Subcutaneous abdominal adipose tissue (tissue), 5 donors: ENCODE measurements at regions not wholly inside any gene's neighbourhood (a gene's known extent, or its start where the extent isn't known, plus 50 kb on each side); places are given as distances from the start of the nearest gene placed in this dataset.
"Not testable (repeated sequence)": the region's sequence is repeated elsewhere in the genome, so short reads cannot be mapped to it uniquely, and the experiment has no call there.

Source experiments
- H3K27ac ChIP-seq: one replicate; pipeline ENCODE4 v1.7.0; 2013; ENCODE audit warnings: low read depth, mild to moderate bottlenecking, inconsistent platforms, low read length, moderate library complexity
- H3K27me3 ChIP-seq, 5 donors: one replicate each; pipeline ENCODE4 v1.7.0; 2013; ENCODE audit warnings: low read length in 5 of 5, inconsistent platforms in 1 of 5; ENCODE audit not compliant: control insufficient read depth in 5 of 5, insufficient read depth in 4 of 5
- H3K36me3 ChIP-seq, 5 donors: one replicate each; pipeline ENCODE4 v1.7.0; 2013; ENCODE audit warnings: low read length in 5 of 5; ENCODE audit not compliant: control insufficient read depth in 5 of 5, insufficient read depth in 5 of 5
- H3K4me1 ChIP-seq, 5 donors: one replicate each; pipeline ENCODE4 v1.7.0; 2013; ENCODE audit warnings: low read length in 5 of 5, mild to moderate bottlenecking in 3 of 5, moderate library complexity in 1 of 5; ENCODE audit not compliant: control insufficient read depth in 5 of 5, insufficient read depth in 5 of 5
- H3K4me3 ChIP-seq, 5 donors: one replicate each; pipeline ENCODE4 v1.7.0; 2013; ENCODE audit warnings: low read length in 5 of 5, low read depth in 1 of 5
- H3K9ac ChIP-seq, 5 donors: one replicate each; pipeline ENCODE4 v1.7.0; 2013; ENCODE audit warnings: low read length in 5 of 5, mild to moderate bottlenecking in 4 of 5, moderate library complexity in 3 of 5
- H3K9me3 ChIP-seq, 5 donors: one replicate each; pipeline ENCODE4 v1.7.0; 2013; ENCODE audit warnings: low read length in 5 of 5; ENCODE audit not compliant: control insufficient read depth in 5 of 5
- donor health status: healthy.
- donor health status: healthy.
- donor health status: healthy.
- donor health status: healthy.
- donor health status: healthy.

- H3K4me3 ChIP-seq = no peak overlapping the region
- no peaks in the 10 kb centered on the region for H3K27me3 ChIP-seq
- no peak overlapping the region for H3K9ac ChIP-seq
- no peak overlapping the region for H3K27ac ChIP-seq
- H3K4me1 ChIP-seq = no peaks in the 10 kb centered on the region
- H3K36me3 ChIP-seq = no peaks in the 10 kb centered on the region
- H3K9me3 ChIP-seq = peaks cover 0 to 23% (median 0%) of the 10 kb centered on the region in 5 donors
Observed at GRCh38 chr2:31784868-31785267, 204.1 kb upstream of the SRD5A2 start.

GRCh38 chr2:31783446-31784091 is 202.8 kb upstream of the SRD5A2 start:
- H3K27me3 ChIP-seq, H3K27ac ChIP-seq, H3K9ac ChIP-seq, H3K4me1 ChIP-seq, H3K36me3 ChIP-seq, H3K4me3 ChIP-seq: not testable (repeated sequence)
- H3K9me3 ChIP-seq = peaks cover 0 to 23% (median 0%) of the 10 kb centered on the region in 5 donors

- no peak overlapping the region for H3K4me3 ChIP-seq
- no peak overlapping the region for H3K27ac ChIP-seq
- H3K27me3 ChIP-seq = peaks cover 0 to 3% (median 0%) of the 10 kb centered on the region in 5 donors
- peaks cover 0 to 11% (median 0%) of the 10 kb centered on the region in 5 donors for H3K9me3 ChIP-seq
- H3K36me3 ChIP-seq = no peaks in the 10 kb centered on the region
- no peak overlapping the region for H3K9ac ChIP-seq
- no peaks in the 10 kb centered on the region for H3K4me1 ChIP-seq
Observed at GRCh38 chr2:31778153-31778552, 197.4 kb upstream of the SRD5A2 start.

GRCh38 chr2:31770741-31771140 is 190.0 kb upstream of the SRD5A2 start:
- Histone ChIP-seq H3K36me3 (no peaks in the 10 kb centered on the region), H3K9ac (no peak overlapping the region), H3K4me1 (no peaks in the 10 kb centered on the region), H3K27ac (no peak overlapping the region), H3K27me3 (no peaks in the 10 kb centered on the region), H3K9me3 (no peaks in the 10 kb centered on the region), H3K4me3 (no peak overlapping the region)

- no peak overlapping the region for H3K4me3 ChIP-seq
- no peaks in the 10 kb centered on the region for H3K27me3 ChIP-seq
- no peak overlapping the region for H3K27ac ChIP-seq
- H3K9me3 ChIP-seq = peaks cover 0 to 8% (median 0%) of the 10 kb centered on the region in 5 donors
- no peak overlapping the region for H3K9ac ChIP-seq
- H3K36me3 ChIP-seq = no peaks in the 10 kb centered on the region
- H3K4me1 ChIP-seq = no peaks in the 10 kb centered on the region
Observed at GRCh38 chr2:31765078-31765945, 184.6 kb upstream of the SRD5A2 start.

- Histone ChIP-seq H3K27ac (no peak overlapping the region), H3K9me3 (peaks cover 0 to 8% (median 0%) of the 10 kb centered on the region in 5 donors), H3K4me1 (no peaks in the 10 kb centered on the region)
Observed at GRCh38 chr2:31764169-31764568, 183.4 kb upstream of the SRD5A2 start.

GRCh38 chr2:31762085-31762484 is 181.3 kb upstream of the SRD5A2 start:
- Histone ChIP-seq H3K36me3 (no peaks in the 10 kb centered on the region), H3K4me1 (no peaks in the 10 kb centered on the region), H3K9ac (no peak overlapping the region)

More at GRCh38 chr2:31764169-31764568, 183.4 kb upstream of the SRD5A2 start:
- no peak overlapping the region for H3K4me3 ChIP-seq
- H3K27me3 ChIP-seq = no peaks in the 10 kb centered on the region
- H3K9ac ChIP-seq = no peak overlapping the region
- H3K36me3 ChIP-seq = no peaks in the 10 kb centered on the region

GRCh38 chr2:31757351-31757750 is 176.6 kb upstream of the SRD5A2 start:
- not testable (repeated sequence) for H3K4me1 ChIP-seq, H3K27ac ChIP-seq, H3K9ac ChIP-seq, H3K36me3 ChIP-seq, H3K4me3 ChIP-seq, H3K27me3 ChIP-seq
- peaks cover 0 to 19% (median 3%) of the 10 kb centered on the region in 5 donors for H3K9me3 ChIP-seq

More at GRCh38 chr2:31762085-31762484, 181.3 kb upstream of the SRD5A2 start:
- H3K27me3 ChIP-seq = no peaks in the 10 kb centered on the region
- H3K9me3 ChIP-seq = peaks cover 0 to 8% (median 0%) of the 10 kb centered on the region in 5 donors
- H3K27ac ChIP-seq = no peak overlapping the region
- H3K4me3 ChIP-seq = no peak overlapping the region

- not testable (repeated sequence) for H3K27me3 ChIP-seq
Observed at GRCh38 chr2:31748746-31749145, 168.0 kb upstream of the SRD5A2 start.

GRCh38 chr2:31748041-31748440 is 167.3 kb upstream of the SRD5A2 start:
- Histone ChIP-seq H3K36me3 (no peaks in the 10 kb centered on the region), H3K9me3 (peaks cover 0 to 10% (median 9%) of the 10 kb centered on the region in 5 donors), H3K4me3 (no peak overlapping the region), H3K27ac (no peak overlapping the region), H3K9ac (no peak overlapping the region), H3K4me1 (no peaks in the 10 kb centered on the region), H3K27me3 (no peaks in the 10 kb centered on the region)

More at GRCh38 chr2:31748746-31749145, 168.0 kb upstream of the SRD5A2 start:
- H3K27ac ChIP-seq, H3K9ac ChIP-seq, H3K4me1 ChIP-seq, H3K36me3 ChIP-seq: not testable (repeated sequence)
- Histone ChIP-seq H3K4me3 (peak overlapping the region in 1 of 5 donors; percentile 15), H3K9me3 (peaks cover 0 to 11% (median 9%) of the 10 kb centered on the region in 5 donors)
